T-helper 17 cell (primary cell): ENCODE measurements at regions not wholly inside any gene's neighbourhood (a gene's known extent, or its start where the extent isn't known, plus 50 kb on each side); places are given as distances from the start of the nearest gene placed in this dataset.
"Not testable (repeated sequence)": the region's sequence is repeated elsewhere in the genome, so short reads cannot be mapped to it uniquely, and the experiment has no call there.

Experiments
- ATAC-seq: fragments of 150-1000 bp; cut with Tn5 transposase; 2 replicates; pipeline ENCODE4 v1.10.0; 2021; ENCODE audit warnings: mild to moderate bottlenecking, moderate library complexity
- DNase-seq, 3 donors: peaks; one replicate each; pipeline versions ENCODE4 v3.0.0 to v3.0.0-alpha.2; 2020 to 2021
- H3K9me3 ChIP-seq: one replicate; pipeline ENCODE4 v1.7.0; 2013; ENCODE audit warnings: low read length, mild to moderate bottlenecking; ENCODE audit not compliant: control insufficient read depth, poor library complexity, severe bottlenecking
- H3K27ac Mint-ChIP-seq: one replicate; pipeline ENCODE4 v1.8.0; 2022; ENCODE audit warnings: mild to moderate bottlenecking, moderate library complexity, mixed read lengths
- H3K27me3 Mint-ChIP-seq: one replicate; pipeline ENCODE4 v1.8.0; 2022; ENCODE audit warnings: mixed read lengths
- H3K36me3 Mint-ChIP-seq: one replicate; pipeline ENCODE4 v1.8.0; 2022; ENCODE audit warnings: low read depth, mixed read lengths
- H3K4me1 Mint-ChIP-seq: one replicate; pipeline ENCODE4 v1.8.0; 2022; ENCODE audit warnings: mild to moderate bottlenecking, mixed read lengths
- H3K4me3 Mint-ChIP-seq: one replicate; pipeline ENCODE4 v1.8.0; 2022; ENCODE audit warnings: mild to moderate bottlenecking, moderate library complexity, mixed read lengths

GRCh38 chr20:54763366-54763765, 288.0 kb downstream of the DOK5 start:
- H3K9me3 ChIP-seq, result no peaks in the 10 kb centered on the region
- DNase-seq, result no peak
- H3K27me3 Mint-ChIP-seq, result no peaks in the 10 kb centered on the region
- no peaks in the 10 kb centered on the region for H3K4me1 Mint-ChIP-seq
- H3K4me3 Mint-ChIP-seq, result no peak overlapping the region
- no peak for ATAC-seq
- no peak overlapping the region for H3K27ac Mint-ChIP-seq
- H3K36me3 Mint-ChIP-seq, result no peaks in the 10 kb centered on the region

- no peaks in the 10 kb centered on the region for H3K36me3 Mint-ChIP-seq
- no peaks in the 10 kb centered on the region for H3K9me3 ChIP-seq
- no peak for ATAC-seq
- H3K27ac Mint-ChIP-seq, result no peak overlapping the region
- H3K27me3 Mint-ChIP-seq, result no peaks in the 10 kb centered on the region
- no peak for DNase-seq
- no peak overlapping the region for H3K4me3 Mint-ChIP-seq
- no peaks in the 10 kb centered on the region for H3K4me1 Mint-ChIP-seq
Observed at GRCh38 chr20:54759589-54759988, 284.2 kb downstream of the DOK5 start.

GRCh38 chr20:54746796-54747195, 271.4 kb downstream of the DOK5 start:
- H3K27me3 Mint-ChIP-seq, result no peaks in the 10 kb centered on the region
- DNase-seq, result no peak
- no peak overlapping the region for H3K27ac Mint-ChIP-seq

GRCh38 chr20:54745780-54746179, 270.4 kb downstream of the DOK5 start:
- H3K27me3 Mint-ChIP-seq, result no peaks in the 10 kb centered on the region
- no peak for ATAC-seq
- H3K4me1 Mint-ChIP-seq, result no peaks in the 10 kb centered on the region
- no peak overlapping the region for H3K27ac Mint-ChIP-seq
- H3K36me3 Mint-ChIP-seq, result no peaks in the 10 kb centered on the region
- no peaks in the 10 kb centered on the region for H3K9me3 ChIP-seq
- H3K4me3 Mint-ChIP-seq, result no peak overlapping the region
- no peak for DNase-seq

More at GRCh38 chr20:54746796-54747195, 271.4 kb downstream of the DOK5 start:
- Mint-ChIP-seq H3K36me3 (no peaks in the 10 kb centered on the region), H3K4me3 (no peak overlapping the region), H3K4me1 (no peaks in the 10 kb centered on the region)
- no peaks in the 10 kb centered on the region for H3K9me3 ChIP-seq
- ATAC-seq, result no peak

- ATAC-seq (no peak), DNase-seq (no peak)
- H3K4me3 Mint-ChIP-seq, result no peak overlapping the region
- H3K36me3 Mint-ChIP-seq, result no peaks in the 10 kb centered on the region
- H3K27me3 Mint-ChIP-seq, result no peaks in the 10 kb centered on the region
- no peaks in the 10 kb centered on the region for H3K9me3 ChIP-seq
- no peaks in the 10 kb centered on the region for H3K4me1 Mint-ChIP-seq
- H3K27ac Mint-ChIP-seq, result no peak overlapping the region
Observed at GRCh38 chr20:54744097-54744496, 268.7 kb downstream of the DOK5 start.

- no peak overlapping the region for H3K4me3 Mint-ChIP-seq
- DNase-seq, result no peak
- H3K27me3 Mint-ChIP-seq, result no peaks in the 10 kb centered on the region
- no peaks in the 10 kb centered on the region for H3K36me3 Mint-ChIP-seq
- no peaks in the 10 kb centered on the region for H3K4me1 Mint-ChIP-seq
- no peak overlapping the region for H3K27ac Mint-ChIP-seq
- ATAC-seq, result no peak
- H3K9me3 ChIP-seq, result no peaks in the 10 kb centered on the region
Observed at GRCh38 chr20:54742193-54742592, 266.8 kb downstream of the DOK5 start.

- H3K4me3 Mint-ChIP-seq, result no peak overlapping the region
- no peaks in the 10 kb centered on the region for H3K27me3 Mint-ChIP-seq
- DNase-seq, result no peak
- no peaks in the 10 kb centered on the region for H3K4me1 Mint-ChIP-seq
- ATAC-seq, result no peak
- no peaks in the 10 kb centered on the region for H3K36me3 Mint-ChIP-seq
- no peaks in the 10 kb centered on the region for H3K9me3 ChIP-seq
- no peak overlapping the region for H3K27ac Mint-ChIP-seq
Observed at GRCh38 chr20:54736421-54736820, 261.0 kb downstream of the DOK5 start.

- DNase-seq (no peak), ATAC-seq (no peak)
- no peak overlapping the region for H3K27ac Mint-ChIP-seq
- no peaks in the 10 kb centered on the region for H3K36me3 Mint-ChIP-seq
- H3K4me3 Mint-ChIP-seq, result no peak overlapping the region
- no peaks in the 10 kb centered on the region for H3K27me3 Mint-ChIP-seq
- no peaks in the 10 kb centered on the region for H3K9me3 ChIP-seq
- H3K4me1 Mint-ChIP-seq, result no peaks in the 10 kb centered on the region
Observed at GRCh38 chr20:54733687-54734086, 258.3 kb downstream of the DOK5 start.

GRCh38 chr20:54727490-54727889, 252.1 kb downstream of the DOK5 start:
- ATAC-seq, result no peak
- no peaks in the 10 kb centered on the region for H3K36me3 Mint-ChIP-seq
- no peaks in the 10 kb centered on the region for H3K9me3 ChIP-seq

GRCh38 chr20:54726687-54727300, 251.4 kb downstream of the DOK5 start:
- no peak overlapping the region for H3K27ac Mint-ChIP-seq
- no peak for DNase-seq
- H3K4me1 Mint-ChIP-seq, result no peaks in the 10 kb centered on the region
- H3K4me3 Mint-ChIP-seq, result no peak overlapping the region
- H3K9me3 ChIP-seq, result no peaks in the 10 kb centered on the region
- no peaks in the 10 kb centered on the region for H3K36me3 Mint-ChIP-seq
- no peaks in the 10 kb centered on the region for H3K27me3 Mint-ChIP-seq
- ATAC-seq, result no peak

More at GRCh38 chr20:54727490-54727889, 252.1 kb downstream of the DOK5 start:
- no peak for DNase-seq
- Mint-ChIP-seq H3K27ac (no peak overlapping the region), H3K27me3 (no peaks in the 10 kb centered on the region), H3K4me1 (no peaks in the 10 kb centered on the region), H3K4me3 (no peak overlapping the region)

- not testable (repeated sequence) for ATAC-seq, H3K36me3 Mint-ChIP-seq
Observed at GRCh38 chr20:54725266-54725665, 249.9 kb downstream of the DOK5 start.

GRCh38 chr20:54723723-54724122, 248.3 kb downstream of the DOK5 start:
- Mint-ChIP-seq H3K27ac (no peak overlapping the region), H3K4me1 (no peaks in the 10 kb centered on the region), H3K27me3 (no peaks in the 10 kb centered on the region), H3K36me3 (no peaks in the 10 kb centered on the region), H3K4me3 (no peak overlapping the region)
- DNase-seq (no peak), ATAC-seq (no peak)
- no peaks in the 10 kb centered on the region for H3K9me3 ChIP-seq

More at GRCh38 chr20:54725266-54725665, 249.9 kb downstream of the DOK5 start:
- H3K9me3 ChIP-seq, H3K4me3 Mint-ChIP-seq, H3K27me3 Mint-ChIP-seq, H3K27ac Mint-ChIP-seq, DNase-seq, H3K4me1 Mint-ChIP-seq: not testable (repeated sequence)

GRCh38 chr20:54717983-54718382, 242.6 kb downstream of the DOK5 start:
- H3K9me3 ChIP-seq, result no peaks in the 10 kb centered on the region
- Mint-ChIP-seq H3K4me1 (no peaks in the 10 kb centered on the region), H3K27ac (no peak overlapping the region), H3K4me3 (no peak overlapping the region), H3K27me3 (peaks cover 13% of the 10 kb centered on the region), H3K36me3 (no peaks in the 10 kb centered on the region)
- no peak for DNase-seq
- ATAC-seq, result no peak

- ATAC-seq, result no peak
- no peak overlapping the region for H3K27ac Mint-ChIP-seq
Observed at GRCh38 chr20:54716790-54717189, 241.4 kb downstream of the DOK5 start.

More at GRCh38 chr20:54716790-54717189, 241.4 kb downstream of the DOK5 start:
- no peaks in the 10 kb centered on the region for H3K4me1 Mint-ChIP-seq
- H3K9me3 ChIP-seq, result no peaks in the 10 kb centered on the region
- H3K36me3 Mint-ChIP-seq, result no peaks in the 10 kb centered on the region
- DNase-seq, result no peak
- H3K27me3 Mint-ChIP-seq, result peaks cover 13% of the 10 kb centered on the region
- no peak overlapping the region for H3K4me3 Mint-ChIP-seq
